K562 (cell line): ENCODE measurements at regions not wholly inside any gene's neighbourhood (a gene's known extent, or its start where the extent isn't known, plus 50 kb on each side); places are given as distances from the start of the nearest gene placed in this dataset.

Experiments
- ATAC-seq: fragments of 200-7000 bp; cut with Tn5 transposase; 3 replicates; pipeline ENCODE4 v1.9.1; 2020; ENCODE audit warnings: moderate library complexity
- BruUV-seq: library from RNA; stranded (reverse); fragments of 400-500 nt; replicated peaks from 2 replicates; lab custom pipeline; 2021; lab: Mats Ljungman, UMichigan
- CTCF ChIA-PET: fragments of 300-600 bp; formaldehyde crosslinking; extraction: SDS; loops from one replicate; lab custom pipeline; 2021; ENCODE audit warnings: low intra/inter-chr PET ratio; lab: Yijun Ruan, JAX
- POLR2A ChIA-PET: fragments of 300-600, 350-650 bp; sonication (Branson Sonifier 250); formaldehyde crosslinking; extraction: SDS; loops from one replicate; lab custom pipeline; 2021; ENCODE audit warnings: antibody characterized with exemption, inconsistent platforms; lab: Yijun Ruan, JAX
- DNase-seq, 4 experiments: peaks; one replicate each; pipeline versions ENCODE4 v3.0.0 to v3.0.0-alpha.2; 2011 to 2018; ENCODE audit warnings: low spot score in 3 of 4, mixed read lengths in 3 of 4; ENCODE audit errors: extremely low read depth in 1 of 4
- FAIRE-seq: peaks from 2 replicates; lab custom pipeline; 2011; peaks lifted over from hg19 to GRCh38; lab: Jason Lieb, UNC
- H2AFZ ChIP-seq: 2 replicates; pipeline ENCODE4 v1.6.0; 2011; ENCODE audit warnings: low read depth, low read length, control low read depth, inconsistent platforms
- H3K27ac ChIP-seq: fragments of 200-600 bp; 3 replicates; pipeline ENCODE4 v1.8.0; 2011; ENCODE audit warnings: low read depth, mild to moderate bottlenecking, control low read depth, inconsistent platforms, low read length, moderate library complexity, mixed read lengths; ENCODE audit errors: extremely low read depth
- H3K27me3 ChIP-seq, 2 experiments: fragments of 300-600 bp in 1 of 2; 2 replicates in 1 of 2; 3 replicates in 1 of 2; pipeline versions ENCODE4 v1.6.0 to v1.8.0; 2011; ENCODE audit warnings: inconsistent platforms in 2 of 2, low read length in 2 of 2, mild to moderate bottlenecking in 1 of 2, mixed read lengths in 1 of 2, moderate library complexity in 1 of 2; ENCODE audit not compliant: control insufficient read depth in 2 of 2, insufficient read depth in 2 of 2
- H3K36me3 ChIP-seq: fragments of 300-600 bp; 3 replicates; pipeline ENCODE4 v1.8.0; 2011; ENCODE audit warnings: mild to moderate bottlenecking, low read length, inconsistent platforms; ENCODE audit not compliant: control insufficient read depth, insufficient read depth
- H3K4me1 ChIP-seq, 2 experiments: fragments of 200-600 bp in 1 of 2; replicated peaks in 1 of 2; 2 replicates in 1 of 2; 3 replicates in 1 of 2; pipeline versions ENCODE4 v1.5.1 to v1.8.0; 2011; ENCODE audit warnings: inconsistent platforms in 2 of 2, low read length in 2 of 2, mild to moderate bottlenecking in 1 of 2, mixed read lengths in 1 of 2, moderate library complexity in 1 of 2; ENCODE audit not compliant: control insufficient read depth in 2 of 2, insufficient read depth in 2 of 2
- H3K4me2 ChIP-seq: 2 replicates; pipeline ENCODE4 v1.6.1; 2011; ENCODE audit warnings: low read length, control low read depth, inconsistent platforms, mixed read lengths; ENCODE audit not compliant: insufficient read depth
- H3K4me3 ChIP-seq: fragments of 200-600 bp; sonication (generic), shearing (Covaris generic); 2 replicates; pipeline ENCODE4 v1.5.1; 2016; ENCODE audit warnings: control low read depth, inconsistent platforms
- H3K79me2 ChIP-seq: fragments of 200-600 bp; 3 replicates; pipeline ENCODE4 v1.8.0; 2011; ENCODE audit warnings: low read length, inconsistent platforms; ENCODE audit not compliant: control insufficient read depth, insufficient read depth
- H3K9ac ChIP-seq, 2 experiments: 2 replicates each; pipeline versions ENCODE4 v1.6.0 to v1.6.1; 2011; ENCODE audit warnings: low read depth in 2 of 2, low read length in 2 of 2, control low read depth in 1 of 2, inconsistent platforms in 1 of 2, mild to moderate bottlenecking in 1 of 2, mixed read lengths in 1 of 2; ENCODE audit not compliant: insufficient read depth in 1 of 2
- H3K9me1 ChIP-seq: one replicate; pipeline ENCODE4 v1.6.0; 2011; ENCODE audit warnings: inconsistent platforms, mild to moderate bottlenecking, low read length, moderate library complexity; ENCODE audit not compliant: control insufficient read depth, insufficient read depth
- H3K9me3 ChIP-seq: replicated peaks from 2 replicates; pipeline ENCODE4 v1.5.1; 2011; ENCODE audit warnings: low read depth, low read length, inconsistent platforms; ENCODE audit not compliant: control insufficient read depth, insufficient read depth
- H4K20me1 ChIP-seq: replicated peaks from 2 replicates; pipeline ENCODE4 v1.6.1; 2011; ENCODE audit warnings: low read length, inconsistent platforms, mixed read lengths; ENCODE audit not compliant: control insufficient read depth, insufficient read depth
- HMGXB4 ChIP-seq: sonication (generic); formaldehyde crosslinking; IDR thresholded peaks from 2 replicates; pipeline ENCODE4 v1.8.1; 2023; ENCODE audit warnings: mild to moderate bottlenecking, missing genetic modification reagents
- MED1 ChIP-seq: sonication (generic); formaldehyde crosslinking; IDR thresholded peaks from 2 replicates; pipeline ENCODE4 v1.8.1; 2023; ENCODE audit warnings: missing genetic modification reagents, borderline replicate concordance
- TAF9B ChIP-seq: fragments of 450-650 bp; IDR thresholded peaks from 2 replicates; pipeline ENCODE4 v1.6.1; 2018; ENCODE audit warnings: mild to moderate bottlenecking; ENCODE audit not compliant: partially characterized antibody
- TCF7 ChIP-seq: sonication (generic); IDR thresholded peaks from 2 replicates; pipeline ENCODE4 v1.6.1; 2016; ENCODE audit warnings: antibody characterized with exemption, borderline replicate concordance
- ZNF121 ChIP-seq: sonication (generic); formaldehyde crosslinking; conservative IDR thresholded peaks from 2 replicates; pipeline ENCODE4 v1.8.0; 2022; ENCODE audit warnings: missing genetic modification reagents
- ZNF239 ChIP-seq: fragments of 250-450 bp; sonication (Bioruptor Pico); IDR thresholded peaks from 2 replicates; pipeline ENCODE4 v1.4.0; 2020; ENCODE audit warnings: mild to moderate bottlenecking
- WGBS: fragments of 100-300 bp; shearing (Covaris generic); methylation state at CpG from one replicate; pipeline ENCODE4 v1.1.6; 2016; ENCODE audit warnings: low coverage, mixed read lengths; ENCODE audit not compliant: insufficient coverage; ENCODE audit errors: missing lambda C conversion rate; 5-methylcytosine and 5-hydroxymethylcytosine counted together
- in situ Hi-C: fragments of 300-500 bp; cut with MboI; formaldehyde crosslinking; loops from 4 replicates; pipeline ENCODE4 v1.15.0; 2018; ENCODE audit warnings: inconsistent platforms, mixed read lengths
- intact Hi-C: fragments of 100-400 bp; cut with micrococcal nuclease; formaldehyde crosslinking; loops from 2 replicates; pipeline ENCODE4 v1.14.2; 2022

- TF ChIP-seq TCF7 (no peak), TAF9B (no peak), ZNF121 (CRISPR knock-in tag) (no peak), ZNF239 (CRISPR knock-in tag) (no peak), MED1 (CRISPR knock-in tag) (no peak), HMGXB4 (CRISPR knock-in tag) (no peak)
- Histone ChIP-seq H2AFZ (no peak overlapping the region), H3K9me3 (no peaks in the 10 kb centered on the region), H3K9me1 (no peaks in the 10 kb centered on the region), H3K4me3 (no peak overlapping the region), H3K27me3 (peaks cover 0 to 4% of the 10 kb centered on the region in 2 experiments; a peak in 2 of 5 replicates), H4K20me1 (no peaks in the 10 kb centered on the region), H3K9ac (no peak overlapping the region), H3K4me2 (no peak overlapping the region), H3K4me1 (no peaks in the 10 kb centered on the region), H3K36me3 (no peaks in the 10 kb centered on the region), H3K79me2 (no peaks in the 10 kb centered on the region), H3K27ac (no peak overlapping the region)
- no TSS peak for BruUV-seq
- 0% methylated on average over 1 of the region's 1 CpG for WGBS
- in situ Hi-C loops (no loop called here), intact Hi-C loops (no loop called here)
- POLR2A ChIA-PET = no interaction called here
- CTCF ChIA-PET = no interaction called here
- FAIRE-seq (no peak), DNase-seq (no peak), ATAC-seq (no peak)
Measured at GRCh38 chr7:24125765-24126164, 158.2 kb upstream of the NPY start.
